G401.6 (cell line): ENCODE measurements at regions not wholly inside any gene's neighbourhood (a gene's known extent, or its start where the extent isn't known, plus 50 kb on each side); places are given as distances from the start of the nearest gene placed in this dataset.
"Not testable (repeated sequence)": the region's sequence is repeated elsewhere in the genome, so short reads cannot be mapped to it uniquely, and the experiment has no call there.

Experiments used
- FAIRE-seq: peaks from 2 replicates; lab custom pipeline; 2012; peaks lifted over from hg19 to GRCh38; lab: Jason Lieb, UNC

DNA sequence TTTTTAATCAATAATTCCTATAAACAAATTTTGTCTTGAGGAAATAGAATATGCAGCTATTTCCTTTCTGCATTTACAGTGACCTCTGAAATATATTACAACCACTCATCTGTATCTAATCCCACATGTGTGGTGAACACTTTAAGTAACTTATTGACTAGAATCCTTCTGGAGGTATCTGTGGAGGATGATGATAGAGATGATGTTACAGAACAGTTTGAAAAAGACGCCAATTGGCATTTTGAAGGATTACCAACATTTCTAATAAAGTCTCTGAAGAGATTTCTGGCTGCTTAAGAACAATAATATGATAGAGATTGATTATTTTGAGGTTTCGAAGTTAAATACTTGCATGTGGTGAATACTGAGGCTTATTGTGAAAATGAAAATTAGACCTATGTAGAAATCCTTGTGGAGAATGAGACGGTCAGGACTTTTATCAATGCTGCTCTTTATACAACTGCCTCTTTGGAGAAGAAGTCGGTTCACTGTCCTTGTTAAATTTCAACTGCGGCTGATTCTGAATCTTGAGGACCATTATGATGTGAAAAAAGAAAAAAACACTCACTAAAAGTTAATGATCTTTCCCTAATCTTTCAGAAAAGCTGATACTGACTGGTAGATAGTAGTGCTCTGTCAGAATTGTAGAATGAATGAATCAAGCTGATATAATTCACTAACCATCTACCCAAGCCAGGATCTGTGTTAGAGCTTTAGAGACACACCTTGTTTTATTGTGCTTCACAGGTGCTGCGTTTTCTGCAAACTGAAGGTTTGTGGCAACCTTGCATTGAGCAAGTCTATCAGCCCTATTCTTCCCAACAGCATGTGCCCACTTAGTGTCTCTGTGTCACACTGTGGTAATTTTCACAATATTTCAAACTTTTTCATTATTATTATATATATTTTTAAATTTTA is 204.7 kb downstream of the SPRY1 start:
- no peak for FAIRE-seq

DNA sequence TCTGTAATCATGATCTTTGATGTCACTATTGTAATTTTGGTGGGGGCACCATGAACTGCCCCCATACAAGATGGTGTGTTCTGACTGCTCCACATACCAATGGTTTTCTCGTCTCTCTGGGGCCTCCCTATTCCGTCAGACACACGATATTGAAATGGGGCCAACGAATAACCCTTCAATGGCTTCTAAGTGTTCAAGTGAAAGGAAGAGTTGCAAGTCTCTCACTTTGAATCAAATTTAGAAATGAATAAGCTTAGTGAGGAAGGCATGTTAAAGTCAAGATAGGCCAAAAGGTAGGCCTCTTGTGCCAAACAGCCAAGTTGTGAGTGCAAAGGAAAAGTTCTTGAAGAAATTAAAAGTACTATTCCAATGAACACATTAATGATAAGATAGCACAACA is 205.4 kb downstream of the SPRY1 start:
- FAIRE-seq = no peak

DNA sequence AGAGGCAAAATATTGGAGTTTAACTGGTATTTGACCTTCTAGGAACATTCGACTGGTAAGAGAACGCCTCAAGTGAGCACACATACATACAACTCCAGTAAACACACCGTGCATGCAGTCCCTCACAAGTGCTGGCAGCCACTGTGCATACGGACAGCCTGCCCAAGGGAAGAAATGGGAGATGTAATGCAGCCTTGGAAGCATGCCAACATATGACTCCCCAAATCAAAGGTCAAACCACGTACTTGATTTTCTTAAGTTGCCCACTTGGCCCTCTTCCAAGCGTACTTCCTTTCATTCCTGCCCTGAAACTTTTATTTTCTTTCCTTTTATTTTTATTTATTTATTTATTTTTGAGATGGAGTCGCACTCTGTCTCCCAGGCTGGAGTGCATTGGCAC is 206.6 kb downstream of the SPRY1 start:
- FAIRE-seq = no peak

GRCh38 chr4:123605797-123606196 is 209.2 kb downstream of the SPRY1 start:
- FAIRE-seq = not testable (repeated sequence)

- no peak for FAIRE-seq
Observed at GRCh38 chr4:123606336-123606735, 209.7 kb downstream of the SPRY1 start.

DNA sequence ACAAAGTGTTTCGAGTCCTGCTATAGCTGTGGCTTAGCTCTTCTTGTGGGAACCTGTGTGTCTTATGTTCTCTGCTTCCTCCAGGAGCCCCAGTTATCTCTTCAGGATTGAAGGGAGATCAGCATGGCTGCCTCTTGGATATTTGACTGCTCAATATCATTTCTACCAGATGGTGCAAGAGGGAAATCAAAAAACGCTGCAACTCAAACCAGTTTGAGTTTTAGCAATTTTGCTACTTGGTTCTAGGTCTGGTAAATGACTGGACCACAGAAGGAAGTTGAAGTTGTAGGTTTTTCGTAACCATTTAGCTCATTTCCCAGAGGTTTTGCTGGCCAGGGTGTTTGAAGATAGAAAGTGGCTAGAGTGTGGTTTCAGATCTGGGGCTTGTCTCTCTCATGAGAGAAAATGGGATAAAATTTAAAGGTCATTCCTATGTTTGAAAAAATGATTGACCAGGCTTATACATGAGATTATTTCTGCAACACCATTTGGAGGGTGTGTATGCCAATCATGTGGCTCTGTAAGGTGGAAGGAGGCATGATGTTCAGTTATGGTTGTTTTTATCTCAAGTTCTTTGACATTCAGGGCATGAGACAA is 210.4 kb downstream of the SPRY1 start:
- FAIRE-seq = no peak

- no peak for FAIRE-seq
Observed at GRCh38 chr4:123609829-123610228, 213.2 kb downstream of the SPRY1 start.

- no peak for FAIRE-seq
Observed at GRCh38 chr4:123613586-123614344, 217.2 kb downstream of the SPRY1 start.

GRCh38 chr4:123615901-123616300 is 219.3 kb downstream of the SPRY1 start:
- no peak for FAIRE-seq

DNA sequence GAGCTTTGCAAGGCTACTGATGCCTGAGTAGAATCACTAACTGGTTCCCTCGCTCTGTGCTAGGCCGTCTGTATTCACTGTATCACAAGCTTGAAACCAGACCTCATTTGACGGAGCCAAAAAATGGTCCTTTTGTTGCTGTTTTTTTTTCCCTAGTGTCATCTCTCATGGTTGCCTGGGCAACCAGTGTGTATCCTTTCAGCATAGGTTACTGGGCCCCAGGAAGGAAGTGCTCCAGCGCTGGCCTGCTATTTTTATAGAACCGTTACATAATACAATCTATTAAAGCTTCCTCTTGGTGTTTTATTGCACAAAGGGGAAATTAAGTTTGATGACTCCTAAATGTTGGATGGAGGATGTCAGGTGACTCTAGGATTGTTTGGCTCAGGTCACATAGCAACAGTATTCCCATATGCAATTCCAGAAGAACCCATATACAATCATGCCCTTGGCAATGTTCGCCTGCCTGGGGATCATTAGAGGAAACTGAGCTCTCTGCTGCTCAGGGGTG is 220.4 kb downstream of the SPRY1 start:
- FAIRE-seq = no peak

DNA sequence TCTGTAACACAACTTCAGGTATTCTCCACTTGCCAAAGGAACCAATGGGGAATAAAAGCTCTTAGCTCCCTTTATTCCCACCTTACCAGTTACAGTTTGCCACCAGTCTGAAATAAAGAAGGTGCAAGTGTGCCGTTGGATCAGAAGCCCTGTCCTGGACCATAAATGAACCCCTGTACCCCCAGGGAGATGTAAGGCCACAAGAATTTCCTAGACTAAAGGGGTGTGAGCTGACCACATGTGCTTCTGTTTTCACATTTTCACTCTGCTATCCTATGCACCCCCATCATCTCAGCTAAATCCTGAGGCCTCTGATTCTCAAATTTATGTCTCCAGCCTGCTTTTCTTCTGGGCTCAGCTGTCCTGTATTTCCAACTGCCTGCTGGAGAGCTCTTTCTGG is 221.2 kb downstream of the SPRY1 start:
- FAIRE-seq = no peak

GRCh38 chr4:123618606-123619005 is 222.0 kb downstream of the SPRY1 start:
- FAIRE-seq = no peak

DNA sequence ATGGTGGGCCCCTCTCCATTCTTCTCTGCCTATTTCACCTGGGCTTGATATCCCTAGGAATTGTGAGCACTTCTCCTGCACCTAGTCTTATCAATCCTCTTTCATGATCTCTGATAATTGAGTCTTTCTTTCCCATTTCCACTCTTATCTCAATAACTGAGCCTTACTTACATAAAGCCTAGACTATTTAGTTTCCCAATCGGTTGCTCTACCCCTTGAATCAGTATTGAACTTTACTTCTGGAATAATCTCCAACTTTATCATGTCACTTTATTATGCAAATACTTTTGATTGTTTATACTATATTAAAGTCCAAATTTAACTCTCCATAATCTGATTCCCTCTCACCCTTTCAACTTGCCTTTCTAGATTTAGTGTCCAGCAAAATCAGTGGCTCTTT is 222.7 kb downstream of the SPRY1 start:
- no peak for FAIRE-seq

DNA sequence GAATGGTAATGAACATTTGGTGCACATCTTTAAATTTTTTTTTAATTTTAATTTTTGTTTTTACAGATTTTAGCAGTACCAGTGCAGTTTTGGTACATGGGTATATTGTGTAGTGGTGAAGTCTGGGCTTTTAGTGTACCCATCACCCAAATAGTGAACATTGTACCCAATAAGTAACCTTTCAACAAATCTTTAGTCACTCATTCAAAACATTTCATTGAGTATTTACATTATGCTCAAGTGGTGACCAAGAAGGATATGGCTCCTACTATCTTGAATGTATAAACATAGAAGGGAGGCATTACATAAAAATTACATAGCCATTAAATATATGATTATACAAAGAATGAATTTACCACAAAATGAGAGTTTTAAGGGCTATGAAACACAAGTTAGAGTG is 223.3 kb downstream of the SPRY1 start:
- FAIRE-seq = no peak

GRCh38 chr4:123621072-123621705 is 224.6 kb downstream of the SPRY1 start:
- FAIRE-seq = no peak

DNA sequence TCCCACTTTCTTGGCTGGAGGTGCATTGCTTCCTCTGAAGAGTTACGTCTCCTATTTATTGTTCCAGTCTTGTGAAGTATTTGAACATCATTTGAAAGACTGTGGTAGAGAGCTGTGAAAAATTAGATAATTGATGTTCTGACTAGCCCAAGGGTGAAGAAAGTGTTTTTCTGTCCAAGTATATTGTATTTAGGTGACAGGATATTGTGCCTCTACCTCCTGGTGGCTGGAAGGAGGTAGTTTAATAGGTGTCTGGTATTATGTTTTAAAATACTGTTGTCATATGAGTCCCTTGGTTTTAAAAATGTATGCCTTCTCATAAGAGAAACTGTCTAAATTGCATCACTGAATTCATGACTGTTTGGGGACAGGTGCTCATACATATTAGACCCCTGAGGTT is 226.0 kb downstream of the SPRY1 start:
- no peak for FAIRE-seq

DNA sequence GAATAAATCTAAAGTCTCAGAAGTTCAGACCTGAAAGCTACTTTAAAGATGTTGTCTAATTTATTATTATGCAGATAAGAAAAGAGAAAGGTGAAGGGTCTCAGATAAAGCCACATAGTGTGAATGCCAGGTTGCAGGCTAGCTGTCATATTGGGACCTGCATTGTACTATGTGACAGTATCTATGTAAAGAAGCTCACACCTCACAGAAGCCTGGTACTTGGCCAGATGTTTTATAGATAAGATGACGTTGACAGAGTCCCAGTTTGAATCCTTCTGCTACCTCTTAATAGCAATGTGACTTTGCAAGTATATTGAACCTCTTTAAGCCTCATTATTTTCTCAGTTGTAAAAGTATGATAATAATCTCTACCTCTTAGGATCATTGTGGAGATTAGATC is 227.0 kb downstream of the SPRY1 start:
- no peak for FAIRE-seq

- no peak for FAIRE-seq
Observed at GRCh38 chr4:123624959-123625358, 228.4 kb downstream of the SPRY1 start.

DNA sequence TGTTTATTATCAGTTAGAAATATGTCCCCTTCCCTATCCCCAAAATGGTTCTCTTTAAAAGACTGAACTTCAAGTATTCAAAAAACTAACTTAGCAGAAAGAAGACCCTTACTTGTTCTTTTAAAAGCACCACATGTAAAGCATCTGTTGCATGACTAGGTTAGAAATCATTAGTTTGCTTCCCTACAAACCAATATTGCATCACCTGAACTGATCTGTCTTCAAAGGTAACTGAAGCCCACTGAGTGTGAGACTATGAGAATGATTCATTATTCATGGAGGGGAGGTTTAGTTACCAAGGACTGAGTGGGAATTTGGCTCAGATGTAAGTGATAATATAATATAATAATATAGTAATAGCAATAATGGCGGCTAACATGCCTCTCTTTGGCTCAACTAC is 231.7 kb downstream of the SPRY1 start:
- no peak for FAIRE-seq

DNA sequence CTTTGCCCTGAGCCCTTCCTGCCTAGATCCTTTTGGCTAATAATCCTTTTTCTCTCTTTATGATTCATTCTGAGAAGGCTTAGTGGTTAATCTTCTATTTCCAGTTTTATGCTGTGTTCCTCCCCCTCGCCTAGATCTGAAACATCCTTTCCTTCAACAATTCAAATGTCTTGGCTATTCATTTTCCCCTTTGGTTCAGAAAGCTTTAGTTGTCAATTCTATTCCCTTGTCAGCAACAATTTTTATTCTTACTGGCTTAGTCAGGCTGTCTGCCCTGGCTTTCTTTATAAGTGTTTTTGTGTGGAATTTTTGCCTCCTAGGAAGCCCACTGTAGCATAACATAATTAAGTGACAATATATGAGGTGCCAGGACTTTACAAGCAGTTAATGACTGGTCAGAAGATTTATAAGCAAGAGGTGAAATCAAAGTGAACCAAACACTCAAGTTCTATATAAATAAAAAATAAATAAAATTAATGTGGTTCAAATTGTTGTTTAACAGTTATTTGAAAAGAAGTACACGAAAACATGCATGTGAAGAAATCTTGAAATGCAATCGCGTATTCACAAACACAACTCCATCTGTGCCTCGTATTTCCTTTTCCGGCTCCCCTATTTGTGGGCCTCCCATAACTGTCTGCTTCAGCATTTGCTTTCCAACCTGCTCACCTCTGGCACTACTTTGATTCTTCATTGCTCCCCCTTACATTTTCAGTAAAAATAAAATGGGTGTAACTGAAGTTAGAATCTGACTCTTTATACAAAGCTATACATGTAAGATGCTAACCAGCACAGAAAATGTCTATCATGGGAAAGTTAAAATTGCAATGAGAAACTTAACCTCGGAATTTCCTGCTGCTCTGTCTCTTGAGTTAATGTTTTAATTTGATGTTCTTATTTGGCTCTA is 235.4 kb downstream of the SPRY1 start:
- no peak for FAIRE-seq

GRCh38 chr4:123632693-123633030 is 236.1 kb downstream of the SPRY1 start:
- no peak for FAIRE-seq

- FAIRE-seq = no peak
Observed at GRCh38 chr4:123638834-123639233, 242.2 kb downstream of the SPRY1 start.
